ENCODE measurements at regions not wholly inside any gene's neighbourhood (a gene's known extent, or its start where the extent isn't known, plus 50 kb on each side); places are given as distances from the start of the nearest gene placed in this dataset.

- H3K4me3 ChIP-seq (ENCODE audit: low read length): no peak overlapping the region
- TF ChIP-seq, protein P1, sequence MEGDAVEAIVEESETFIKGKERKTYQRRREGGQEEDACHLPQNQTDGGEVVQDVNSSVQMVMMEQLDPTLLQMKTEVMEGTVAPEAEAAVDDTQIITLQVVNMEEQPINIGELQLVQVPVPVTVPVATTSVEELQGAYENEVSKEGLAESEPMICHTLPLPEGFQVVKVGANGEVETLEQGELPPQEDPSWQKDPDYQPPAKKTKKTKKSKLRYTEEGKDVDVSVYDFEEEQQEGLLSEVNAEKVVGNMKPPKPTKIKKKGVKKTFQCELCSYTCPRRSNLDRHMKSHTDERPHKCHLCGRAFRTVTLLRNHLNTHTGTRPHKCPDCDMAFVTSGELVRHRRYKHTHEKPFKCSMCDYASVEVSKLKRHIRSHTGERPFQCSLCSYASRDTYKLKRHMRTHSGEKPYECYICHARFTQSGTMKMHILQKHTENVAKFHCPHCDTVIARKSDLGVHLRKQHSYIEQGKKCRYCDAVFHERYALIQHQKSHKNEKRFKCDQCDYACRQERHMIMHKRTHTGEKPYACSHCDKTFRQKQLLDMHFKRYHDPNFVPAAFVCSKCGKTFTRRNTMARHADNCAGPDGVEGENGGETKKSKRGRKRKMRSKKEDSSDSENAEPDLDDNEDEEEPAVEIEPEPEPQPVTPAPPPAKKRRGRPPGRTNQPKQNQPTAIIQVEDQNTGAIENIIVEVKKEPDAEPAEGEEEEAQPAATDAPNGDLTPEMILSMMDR (IDR thresholded peaks at IDR 0.05; ENCODE audit: insufficient read depth, low read depth, low read length, missing control alignments): no peak
- no peak for DNase-seq (ENCODE audit: low read depth)
These were observed 88.4 kb upstream of the C1orf174 start for GRCh38 chr1:3988431-3988830.

DNA sequence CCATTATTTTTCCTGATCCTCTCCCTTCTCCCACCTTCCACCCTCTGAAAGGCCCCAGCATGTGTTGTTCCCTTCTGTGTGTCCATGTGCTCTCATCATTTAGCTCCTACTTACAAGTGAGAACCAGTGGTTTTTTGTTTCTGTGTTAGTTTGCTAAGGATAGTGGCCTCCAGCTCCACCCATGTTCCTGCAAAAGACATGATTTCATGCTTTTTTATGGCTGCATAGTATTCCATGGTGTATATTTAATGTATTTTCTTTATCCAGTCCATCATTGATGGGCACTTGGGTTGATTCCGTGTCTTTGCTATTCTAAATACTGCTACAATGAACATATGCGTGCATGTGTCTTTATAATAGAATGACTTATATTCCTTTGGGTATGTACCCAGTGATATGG is 89.4 kb upstream of the C1orf174 start:
- TF ChIP-seq, protein P1 (IDR thresholded peaks at IDR 0.05; ENCODE audit: insufficient read depth, low read depth, low read length, missing control alignments): no peak
- no peak overlapping the region for H3K4me3 ChIP-seq (ENCODE audit: low read length)
- no peak for DNase-seq (ENCODE audit: low read depth)

- TF ChIP-seq, protein P1 (IDR thresholded peaks at IDR 0.05; ENCODE audit: insufficient read depth, low read depth, low read length, missing control alignments): no peak
- H3K4me3 ChIP-seq (ENCODE audit: low read length): no peak overlapping the region
- no peak for DNase-seq (ENCODE audit: low read depth)
These were observed 92.1 kb upstream of the C1orf174 start for GRCh38 chr1:3992103-3992556.

- H3K4me3 ChIP-seq (ENCODE audit: low read length): no peak overlapping the region
- TF ChIP-seq, protein P1 (IDR thresholded peaks at IDR 0.05; ENCODE audit: insufficient read depth, low read depth, low read length, missing control alignments): no peak
- DNase-seq (ENCODE audit: low read depth): no peak
These were observed 92.7 kb upstream of the C1orf174 start for GRCh38 chr1:3992746-3993145.

DNA sequence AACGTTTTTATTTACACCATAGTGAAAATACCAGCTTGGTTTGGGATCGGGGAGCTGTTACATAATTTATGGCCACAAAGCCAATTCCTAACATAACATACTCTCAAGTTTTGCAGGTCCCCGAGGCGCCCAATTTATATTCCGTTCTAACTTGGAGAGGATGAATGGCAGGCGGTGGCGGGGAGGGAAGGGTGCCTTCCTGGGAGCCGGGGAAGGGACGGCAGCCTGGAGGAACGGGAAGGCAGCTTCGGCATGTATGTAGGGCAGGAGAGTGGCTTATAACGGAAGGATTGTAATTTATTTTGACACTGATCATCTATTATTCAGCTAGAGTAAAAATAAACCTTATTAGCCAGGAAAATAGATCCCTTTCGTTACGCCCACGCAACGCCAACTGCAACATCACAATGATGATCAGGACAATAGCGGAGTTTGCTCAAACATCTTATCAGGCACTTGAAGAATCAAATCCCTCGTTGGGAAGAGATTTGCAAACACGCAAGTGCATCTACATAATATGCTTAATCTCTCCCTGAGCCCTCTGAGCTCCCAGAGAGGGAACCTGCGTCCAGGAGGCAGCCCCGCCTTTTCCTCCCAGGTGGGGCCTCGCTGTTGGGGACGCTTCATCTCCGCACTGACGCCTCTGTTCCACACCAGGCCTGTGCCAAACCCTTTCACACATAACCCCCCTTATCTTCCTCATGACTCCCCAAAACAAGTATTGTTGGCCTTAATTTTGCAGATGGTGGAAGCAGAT is 93.7 kb upstream of the C1orf174 start:
- TF ChIP-seq, protein P1 (IDR thresholded peaks at IDR 0.05; ENCODE audit: insufficient read depth, low read depth, low read length, missing control alignments): no peak
- DNase-seq (ENCODE audit: low read depth): no peak
- no peak overlapping the region for H3K4me3 ChIP-seq (ENCODE audit: low read length)

- TF ChIP-seq, protein P1 (IDR thresholded peaks at IDR 0.05; ENCODE audit: insufficient read depth, low read depth, low read length, missing control alignments): no peak
- H3K4me3 ChIP-seq (ENCODE audit: low read length): no peak overlapping the region
- no peak for DNase-seq (ENCODE audit: low read depth)
These were observed 95.2 kb upstream of the C1orf174 start for GRCh38 chr1:3995141-3995780.

Data from epithelial cell of esophagus (primary cell).